ENCODE measurements at regions not wholly inside any gene's neighbourhood (a gene's known extent, or its start where the extent isn't known, plus 50 kb on each side); places are given as distances from the start of the nearest gene placed in this dataset.

DNA sequence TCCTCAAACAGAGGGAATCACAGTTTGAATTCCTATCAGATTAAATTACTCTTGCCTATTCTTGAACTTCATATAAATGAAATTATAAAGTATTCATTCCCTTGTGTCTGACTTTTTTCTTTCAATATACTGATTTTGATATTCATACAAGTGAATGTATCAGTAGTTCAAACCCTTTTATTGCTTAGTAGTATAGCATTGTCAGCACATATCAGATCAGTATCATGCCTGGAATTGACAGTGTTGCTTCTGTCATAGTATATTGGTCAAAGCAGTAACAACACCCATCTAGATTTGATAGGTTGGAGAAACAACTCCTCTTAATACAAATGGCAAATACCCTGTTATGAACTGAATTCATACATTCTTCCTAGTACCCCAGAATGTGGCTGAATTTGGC, 89.1 kb upstream of the SLC35F1 start:
- TF ChIP-seq, protein P1, sequence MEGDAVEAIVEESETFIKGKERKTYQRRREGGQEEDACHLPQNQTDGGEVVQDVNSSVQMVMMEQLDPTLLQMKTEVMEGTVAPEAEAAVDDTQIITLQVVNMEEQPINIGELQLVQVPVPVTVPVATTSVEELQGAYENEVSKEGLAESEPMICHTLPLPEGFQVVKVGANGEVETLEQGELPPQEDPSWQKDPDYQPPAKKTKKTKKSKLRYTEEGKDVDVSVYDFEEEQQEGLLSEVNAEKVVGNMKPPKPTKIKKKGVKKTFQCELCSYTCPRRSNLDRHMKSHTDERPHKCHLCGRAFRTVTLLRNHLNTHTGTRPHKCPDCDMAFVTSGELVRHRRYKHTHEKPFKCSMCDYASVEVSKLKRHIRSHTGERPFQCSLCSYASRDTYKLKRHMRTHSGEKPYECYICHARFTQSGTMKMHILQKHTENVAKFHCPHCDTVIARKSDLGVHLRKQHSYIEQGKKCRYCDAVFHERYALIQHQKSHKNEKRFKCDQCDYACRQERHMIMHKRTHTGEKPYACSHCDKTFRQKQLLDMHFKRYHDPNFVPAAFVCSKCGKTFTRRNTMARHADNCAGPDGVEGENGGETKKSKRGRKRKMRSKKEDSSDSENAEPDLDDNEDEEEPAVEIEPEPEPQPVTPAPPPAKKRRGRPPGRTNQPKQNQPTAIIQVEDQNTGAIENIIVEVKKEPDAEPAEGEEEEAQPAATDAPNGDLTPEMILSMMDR (IDR thresholded peaks at IDR 0.05) = no peak
- TF ChIP-seq POLR2A (IDR thresholded peaks at IDR 0.05) = no peak

Measured in uterus (tissue), 2 donors.